ENCODE measurements at regions not wholly inside any gene's neighbourhood (a gene's known extent, or its start where the extent isn't known, plus 50 kb on each side); places are given as distances from the start of the nearest gene placed in this dataset.

GRCh38 chr5:8714861-8715260 is 831.0 kb downstream of the SEMA5A start:
- no peak overlapping the region for H3K4me3 ChIP-seq (ENCODE audit: control insufficient read depth in 2 of 3, extremely low read depth in 1 of 3, insufficient read depth in 2 of 3, low read depth in 1 of 3, low read length in 3 of 3)
- DNase-seq (ENCODE audit: low read depth, low spot score) = no peak
- H3K9me1 ChIP-seq (ENCODE audit: control insufficient read depth, extremely low read depth, insufficient read depth, low read length) = no peaks in the 10 kb centered on the region
- H3K36me3 ChIP-seq (ENCODE audit: control insufficient read depth in 2 of 2, extremely low read depth in 1 of 2, insufficient read depth in 2 of 2, low read length in 2 of 2) = no peaks in the 10 kb centered on the region
- H3K27me3 ChIP-seq (ENCODE audit: control insufficient read depth, extremely low read depth, insufficient read depth, low read length) = no peaks in the 10 kb centered on the region
- FAIRE-seq = no peak
- H3K9me3 ChIP-seq (ENCODE audit: control insufficient read depth, low read depth, low read length) = no peaks in the 10 kb centered on the region
- no peaks in the 10 kb centered on the region for H3K4me1 ChIP-seq (ENCODE audit: control insufficient read depth, extremely low read depth, insufficient read depth, low read length)
- no peak overlapping the region for H3K9ac ChIP-seq (ENCODE audit: control insufficient read depth, extremely low read depth, insufficient read depth, low read length)
- H4K20me1 ChIP-seq (ENCODE audit: control insufficient read depth, extremely low read depth, insufficient read depth, low read length) = no peaks in the 10 kb centered on the region
- H3K4me2 ChIP-seq (ENCODE audit: control insufficient read depth, extremely low read depth, insufficient read depth, low read depth, low read length) = no peak overlapping the region
- H3K27ac ChIP-seq (ENCODE audit: control insufficient read depth, insufficient read depth, low read length) = no peak overlapping the region
- no peak overlapping the region for H2AFZ ChIP-seq (ENCODE audit: control insufficient read depth, low read length)
- no peak for TF ChIP-seq EZH2 (IDR thresholded peaks at IDR 0.05; ENCODE audit: low read length)
- TF ChIP-seq CTCF (optimal IDR thresholded peaks at IDR 0.05 in 1 of 3, IDR thresholded peaks at IDR 0.05 in 1 of 3, conservative IDR thresholded peaks at IDR 0.05 in 1 of 3; ENCODE audit: extremely low read depth in 1 of 3, insufficient read depth in 2 of 3, low read length in 3 of 3) = no peak
- dilution Hi-C loops (cut with MboI; ENCODE audit: extremely low pct_ligation_motif_present, low sequenced_read_pairs) = no loop called here
- H3K79me2 ChIP-seq (ENCODE audit: control insufficient read depth, insufficient read depth, low read length) = no peaks in the 10 kb centered on the region

DNA sequence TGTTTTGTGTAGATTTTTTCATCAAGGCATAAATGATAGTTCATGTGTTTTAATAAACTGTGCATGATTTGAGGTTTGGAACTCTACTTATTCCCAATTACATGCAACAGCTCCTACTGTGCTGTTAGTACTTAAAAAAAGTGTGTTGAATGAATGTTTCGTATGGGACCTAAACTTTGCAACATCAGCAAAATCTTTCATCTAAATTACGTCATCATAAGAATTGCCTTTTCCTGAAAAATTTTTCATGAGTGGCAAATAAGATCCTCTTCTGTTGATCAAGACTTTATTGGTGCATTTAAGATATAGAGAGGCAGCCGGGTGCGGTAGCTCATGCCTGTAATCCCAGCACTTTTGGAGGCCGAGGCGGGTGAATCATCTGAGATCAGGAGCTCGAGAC is 826.1 kb downstream of the SEMA5A start:
- Histone ChIP-seq H3K27ac (ENCODE audit: control insufficient read depth, insufficient read depth, low read length) (no peak overlapping the region), H2AFZ (ENCODE audit: control insufficient read depth, low read length) (no peak overlapping the region), H4K20me1 (ENCODE audit: control insufficient read depth, extremely low read depth, insufficient read depth, low read length) (no peaks in the 10 kb centered on the region), H3K36me3 (ENCODE audit: control insufficient read depth in 2 of 2, extremely low read depth in 1 of 2, insufficient read depth in 2 of 2, low read length in 2 of 2) (no peaks in the 10 kb centered on the region), H3K27me3 (ENCODE audit: control insufficient read depth, extremely low read depth, insufficient read depth, low read length) (no peaks in the 10 kb centered on the region), H3K9me3 (ENCODE audit: control insufficient read depth, low read depth, low read length) (no peaks in the 10 kb centered on the region), H3K4me3 (ENCODE audit: control insufficient read depth in 2 of 3, extremely low read depth in 1 of 3, insufficient read depth in 2 of 3, low read depth in 1 of 3, low read length in 3 of 3) (no peak overlapping the region), H3K79me2 (ENCODE audit: control insufficient read depth, insufficient read depth, low read length) (no peaks in the 10 kb centered on the region), H3K4me1 (ENCODE audit: control insufficient read depth, extremely low read depth, insufficient read depth, low read length) (no peaks in the 10 kb centered on the region), H3K4me2 (ENCODE audit: control insufficient read depth, extremely low read depth, insufficient read depth, low read depth, low read length) (no peak overlapping the region), H3K9me1 (ENCODE audit: control insufficient read depth, extremely low read depth, insufficient read depth, low read length) (no peaks in the 10 kb centered on the region), H3K9ac (ENCODE audit: control insufficient read depth, extremely low read depth, insufficient read depth, low read length) (no peak overlapping the region)
- TF ChIP-seq EZH2 (IDR thresholded peaks at IDR 0.05; ENCODE audit: low read length) (no peak), CTCF (optimal IDR thresholded peaks at IDR 0.05 in 1 of 3, IDR thresholded peaks at IDR 0.05 in 1 of 3, conservative IDR thresholded peaks at IDR 0.05 in 1 of 3; ENCODE audit: extremely low read depth in 1 of 3, insufficient read depth in 2 of 3, low read length in 3 of 3) (no peak)
- dilution Hi-C loops (cut with MboI; ENCODE audit: extremely low pct_ligation_motif_present, low sequenced_read_pairs) = no loop called here
- DNase-seq (ENCODE audit: low read depth, low spot score) = no peak
- no peak for FAIRE-seq

All from keratinocyte (primary cell).